ENCODE measurements at regions not wholly inside any gene's neighbourhood (a gene's known extent, or its start where the extent isn't known, plus 50 kb on each side); places are given as distances from the start of the nearest gene placed in this dataset.
"Not testable (repeated sequence)": the region's sequence is repeated elsewhere in the genome, so short reads cannot be mapped to it uniquely, and the experiment has no call there.

DNA sequence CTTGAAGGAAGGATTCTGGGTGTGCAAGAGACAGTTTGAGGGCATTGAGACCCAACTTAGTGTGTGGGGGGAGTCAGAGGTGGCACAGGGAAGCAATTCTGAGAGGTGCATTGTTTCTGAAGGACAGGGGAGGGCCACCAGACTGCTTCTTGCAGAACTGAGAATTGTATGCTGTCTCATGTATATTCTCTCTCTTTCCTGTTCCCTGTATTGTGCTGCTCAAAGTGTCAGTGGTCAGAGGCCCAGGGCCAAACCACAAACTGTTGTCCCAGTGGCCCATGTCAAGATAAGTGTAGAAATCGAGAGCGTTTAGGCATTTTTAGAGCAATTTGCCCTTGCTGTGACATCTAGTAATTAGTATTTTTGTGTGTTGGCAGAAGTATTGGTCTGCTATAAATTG lies 567.1 kb downstream of the EDEM1 start:
- no peak for DNase-seq (ENCODE audit: low spot score)

DNA sequence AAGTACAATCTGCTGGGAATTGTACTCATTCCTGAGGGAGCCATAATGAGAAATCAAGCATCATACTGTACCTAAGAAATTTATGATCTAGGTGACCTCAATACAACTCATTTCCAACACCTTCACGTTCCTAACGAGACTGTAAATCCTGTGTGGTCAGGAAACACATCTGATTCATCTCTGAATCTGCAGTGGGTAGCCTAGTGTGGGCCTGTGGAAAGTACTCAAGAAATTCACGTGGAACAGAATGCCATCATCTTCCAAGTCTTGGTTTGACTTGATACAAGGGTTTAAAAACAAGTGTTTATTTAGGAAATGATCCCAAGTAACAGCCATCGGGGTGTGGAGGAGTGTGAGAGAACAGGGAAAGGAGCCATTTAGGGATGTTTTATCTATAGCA lies 568.9 kb downstream of the EDEM1 start:
- DNase-seq (ENCODE audit: low spot score), result no peak

- DNase-seq (ENCODE audit: low spot score), result no peak
Measured at GRCh38 chr3:5757213-5757804, 569.8 kb downstream of the EDEM1 start.

DNA sequence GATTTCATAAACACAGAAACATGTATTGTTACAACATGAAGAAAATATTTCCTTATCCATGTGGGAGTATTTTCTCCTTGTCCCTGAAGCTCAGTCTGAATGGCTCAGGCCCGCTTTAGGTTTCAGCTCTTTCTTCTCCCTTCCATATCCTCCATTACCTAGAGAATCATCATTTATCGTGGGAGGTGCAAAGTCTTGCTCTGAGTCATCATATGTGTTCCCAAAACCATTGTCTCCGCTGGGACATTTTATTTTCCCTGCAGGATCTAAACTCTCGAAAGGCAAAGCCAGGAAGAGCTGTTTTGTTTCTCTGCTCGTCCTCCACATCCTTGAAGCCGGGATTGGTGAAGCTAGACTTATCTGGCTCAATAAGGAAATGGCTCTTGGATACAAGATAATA lies 571.2 kb downstream of the EDEM1 start:
- no peak for DNase-seq (ENCODE audit: low spot score)

DNA sequence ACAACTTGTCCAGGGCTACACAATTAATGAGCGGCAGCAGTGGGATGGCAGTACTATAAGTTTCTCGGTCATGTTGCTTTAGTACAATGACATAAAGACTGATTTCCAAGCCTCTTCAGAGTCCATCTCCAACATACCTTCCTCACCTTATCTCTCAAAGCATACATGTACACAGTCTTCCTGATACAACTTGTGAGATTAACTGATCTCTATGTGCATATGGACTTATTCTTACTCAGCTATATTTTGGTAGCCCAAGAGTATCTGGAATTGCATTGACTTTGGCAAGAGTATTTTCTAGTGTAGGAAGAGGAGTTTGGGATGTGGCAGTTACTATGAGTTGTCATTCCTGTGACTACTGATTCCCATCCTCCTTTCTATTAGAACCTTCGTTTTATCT lies 575.0 kb downstream of the EDEM1 start:
- no peak for DNase-seq (ENCODE audit: low spot score)

- DNase-seq (ENCODE audit: low spot score), result no peak
Measured at GRCh38 chr3:5766848-5767247, 579.3 kb downstream of the EDEM1 start.

GRCh38 chr3:5767304-5767703 lies 579.8 kb downstream of the EDEM1 start:
- no peak for DNase-seq (ENCODE audit: low spot score)

DNA sequence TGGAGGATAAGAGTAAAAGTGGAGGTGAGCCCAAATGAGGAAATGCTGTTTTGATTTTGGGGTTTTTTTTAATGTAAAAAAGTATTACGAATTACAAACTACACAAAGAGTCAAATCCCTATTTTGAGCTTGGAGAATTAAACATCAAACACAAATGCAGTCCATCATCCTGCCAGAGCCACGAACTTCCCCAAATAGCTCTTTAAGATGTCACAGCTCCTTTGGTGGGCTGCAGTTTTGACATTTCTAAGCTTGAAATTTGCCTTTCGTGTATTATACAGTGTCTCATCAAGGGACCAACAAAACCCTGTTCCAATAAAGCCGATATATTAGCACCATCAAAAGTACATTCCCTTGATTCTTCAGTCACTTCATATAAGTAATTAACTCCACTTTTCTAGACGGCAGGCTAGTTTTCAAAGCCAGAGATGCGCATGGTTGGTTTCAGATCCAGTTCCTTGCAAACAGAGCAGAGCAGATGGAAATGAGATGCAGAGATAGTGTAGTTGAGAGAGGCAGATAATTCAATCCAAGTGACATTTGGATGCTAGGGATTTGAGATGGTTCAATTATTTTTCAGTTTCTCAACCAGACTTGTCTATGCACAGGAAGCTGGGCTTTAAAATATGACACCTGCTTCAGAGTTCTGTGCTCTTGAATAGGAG lies 580.9 kb downstream of the EDEM1 start:
- DNase-seq (ENCODE audit: low spot score), result no peak

DNA sequence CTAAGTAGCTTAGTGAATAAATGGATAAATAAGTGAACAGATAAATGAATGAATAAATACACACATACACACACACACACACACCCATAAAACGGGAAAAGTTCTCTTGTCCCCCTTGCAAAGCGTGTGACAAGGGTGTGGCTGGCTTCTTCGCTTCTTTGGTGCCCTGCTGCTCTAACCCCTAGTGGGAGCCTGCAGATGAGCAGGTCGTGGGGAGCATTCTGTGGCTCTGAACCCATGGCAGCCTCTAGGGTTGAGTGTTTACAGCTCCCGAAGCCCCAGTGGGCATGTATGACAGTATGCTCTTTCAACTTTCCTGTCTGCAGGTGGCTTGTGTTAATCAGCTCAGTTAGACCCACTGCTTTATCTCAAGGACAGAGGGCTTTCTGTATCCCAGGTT lies 582.3 kb downstream of the EDEM1 start:
- DNase-seq (ENCODE audit: low spot score), result no peak

DNA sequence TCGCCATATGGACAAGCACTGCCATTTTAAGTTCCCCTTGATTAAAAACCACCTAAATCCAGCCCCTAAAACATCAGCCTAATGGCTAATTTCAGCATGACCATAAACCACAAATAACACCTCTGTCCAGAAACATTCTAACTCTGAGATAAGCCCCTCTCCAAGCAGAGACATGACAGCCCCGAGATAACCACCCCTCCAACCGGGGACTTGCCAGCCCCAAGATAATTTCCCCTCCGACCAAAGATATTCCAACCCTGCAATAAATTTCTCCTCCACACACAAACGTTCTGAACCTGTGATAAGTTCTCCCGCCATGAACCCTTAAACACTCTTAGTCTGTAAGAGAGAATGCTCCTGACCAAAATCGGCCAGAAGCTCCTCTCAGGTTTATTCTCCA lies 586.8 kb downstream of the EDEM1 start:
- no peak for DNase-seq (ENCODE audit: low spot score)

DNA sequence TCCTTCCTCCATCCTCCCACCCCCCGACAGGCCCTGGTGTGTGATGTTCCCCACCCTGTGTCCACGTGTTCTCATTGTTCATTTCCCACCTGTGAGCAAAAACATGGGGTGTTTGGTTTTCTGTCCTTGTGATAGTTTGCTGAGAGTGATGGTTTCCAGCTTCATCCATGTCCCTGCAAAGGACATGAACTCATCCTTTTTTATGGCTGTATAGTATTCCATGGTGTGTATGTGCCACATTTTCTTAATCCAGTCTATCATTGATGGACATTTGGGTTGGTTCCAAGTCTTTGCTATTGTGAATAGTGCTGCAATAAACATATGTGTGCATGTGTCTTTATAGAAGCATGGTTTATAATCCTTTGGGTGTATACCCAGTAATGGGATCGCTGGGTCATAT lies 587.6 kb downstream of the EDEM1 start:
- DNase-seq (ENCODE audit: low spot score), result not testable (repeated sequence)

- DNase-seq (ENCODE audit: low spot score), result no peak
Measured at GRCh38 chr3:5784690-5785089, 597.2 kb downstream of the EDEM1 start.

DNA sequence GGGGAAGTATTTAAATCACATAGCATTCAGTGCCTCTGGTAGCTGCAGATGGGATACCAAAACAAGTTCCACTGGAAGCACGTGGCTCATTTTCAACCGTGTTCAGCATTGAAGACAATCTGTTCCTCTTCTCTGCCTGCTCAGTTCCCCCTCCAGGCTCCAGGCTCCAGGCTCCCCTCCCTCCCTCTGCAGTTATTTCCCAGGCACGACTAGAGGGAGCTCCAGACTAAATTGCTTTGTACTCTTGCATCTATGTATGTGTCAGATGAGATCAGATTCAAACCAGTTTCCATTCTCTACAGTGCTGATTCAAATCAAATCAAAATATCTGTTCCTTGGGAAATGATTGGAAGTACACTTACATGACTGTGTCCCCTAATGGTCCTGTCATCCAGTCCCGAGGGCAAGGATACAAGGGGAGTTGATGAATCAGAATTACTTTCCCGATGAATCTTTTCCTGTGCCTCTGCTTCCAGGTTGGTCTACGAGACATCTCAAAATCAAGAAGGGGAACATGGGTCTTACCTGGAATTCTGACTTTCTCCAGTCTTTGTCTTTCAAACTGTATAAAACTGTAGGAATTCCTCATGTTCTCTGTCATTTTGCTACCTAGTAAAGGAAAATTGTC lies 600.5 kb downstream of the EDEM1 start:
- DNase-seq (ENCODE audit: low spot score), result peak; percentile 61

- no peak for DNase-seq (ENCODE audit: low spot score)
Measured at GRCh38 chr3:5788496-5788895, 601.0 kb downstream of the EDEM1 start.

DNA sequence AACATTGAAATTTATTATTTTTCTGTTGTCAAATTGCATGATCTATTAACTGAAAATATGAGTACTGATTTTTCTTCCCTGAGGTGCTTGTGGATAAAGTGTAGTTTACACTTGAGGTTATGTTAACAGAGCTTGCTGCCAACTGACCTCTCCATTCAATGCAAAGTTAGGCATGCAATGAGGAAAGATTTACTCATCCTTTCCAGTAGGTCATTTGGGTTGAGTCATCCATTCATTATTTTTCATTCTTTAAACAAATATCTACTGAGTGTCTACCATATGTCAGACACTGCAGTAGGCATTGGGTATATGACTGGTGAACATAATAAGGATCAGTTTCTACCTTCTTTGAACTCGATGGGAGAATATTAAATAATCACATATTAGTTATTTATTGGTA lies 604.1 kb downstream of the EDEM1 start:
- no peak for DNase-seq (ENCODE audit: low spot score)

GRCh38 chr3:5796541-5796940 lies 609.0 kb downstream of the EDEM1 start:
- DNase-seq (ENCODE audit: low spot score), result no peak

DNA sequence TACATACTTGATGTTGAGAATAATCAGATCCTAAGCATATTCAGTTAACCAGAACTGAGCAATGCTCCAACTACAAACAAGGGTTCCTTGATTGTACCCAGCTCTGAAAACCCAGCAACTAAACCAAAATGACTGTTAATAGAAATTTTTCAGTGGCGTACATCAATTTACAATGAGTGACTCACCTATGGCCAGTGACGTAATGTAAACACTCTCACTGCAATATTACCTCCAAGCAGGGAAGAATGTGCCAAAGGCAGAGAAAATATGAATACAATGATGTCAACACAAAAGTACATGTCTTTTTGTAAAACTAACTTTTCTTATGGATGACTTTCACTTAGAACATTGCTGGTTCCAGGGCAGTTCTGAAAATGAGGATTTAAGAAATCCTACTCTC lies 611.3 kb downstream of the EDEM1 start:
- DNase-seq (ENCODE audit: low spot score), result no peak

DNA sequence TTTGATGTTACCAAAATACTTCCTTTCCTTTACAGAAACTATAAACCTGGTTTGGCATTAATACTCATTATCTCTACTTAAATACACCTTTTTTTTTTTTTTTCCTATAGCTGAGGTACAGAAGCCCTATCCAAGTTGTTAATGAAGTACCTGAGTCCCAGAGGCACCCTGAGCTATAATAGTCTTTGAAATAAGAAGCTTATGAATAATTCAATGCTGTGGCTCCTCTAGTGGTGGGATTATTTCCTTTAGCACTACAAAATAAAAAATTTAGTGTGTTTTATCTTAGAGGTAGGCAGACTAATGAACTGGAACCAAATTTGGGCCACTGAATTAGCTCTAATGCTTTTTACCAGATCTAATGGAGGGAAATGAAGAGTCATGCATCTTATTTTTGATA lies 611.9 kb downstream of the EDEM1 start:
- DNase-seq (ENCODE audit: low spot score), result no peak

GRCh38 chr3:5800965-5801364 lies 613.5 kb downstream of the EDEM1 start:
- DNase-seq (ENCODE audit: low spot score), result no peak

DNA sequence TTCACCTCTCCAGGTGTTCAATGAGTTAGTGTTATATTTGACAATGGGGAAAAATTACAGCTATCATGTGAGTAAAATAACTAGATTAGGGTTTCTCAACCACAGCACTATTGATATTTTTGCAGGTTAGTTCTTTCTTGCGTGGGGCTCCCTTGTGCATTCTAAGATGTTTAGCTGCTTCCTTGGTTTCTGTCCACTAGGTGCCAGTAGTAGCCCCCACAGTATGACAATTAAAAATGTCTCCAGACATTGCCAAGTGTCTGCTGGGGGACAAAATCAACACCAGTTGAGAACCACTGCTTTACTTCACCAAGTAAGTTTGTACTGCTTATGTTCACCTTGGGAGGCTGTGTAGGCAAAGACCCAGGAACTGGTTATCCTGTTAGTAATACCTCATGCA lies 618.7 kb downstream of the EDEM1 start:
- no peak for DNase-seq (ENCODE audit: low spot score)

GRCh38 chr3:5809586-5810246 lies 622.2 kb downstream of the EDEM1 start:
- no peak for DNase-seq (ENCODE audit: low spot score)

- no peak for DNase-seq (ENCODE audit: low spot score)
Measured at GRCh38 chr3:5811016-5811415, 623.5 kb downstream of the EDEM1 start.

DNA sequence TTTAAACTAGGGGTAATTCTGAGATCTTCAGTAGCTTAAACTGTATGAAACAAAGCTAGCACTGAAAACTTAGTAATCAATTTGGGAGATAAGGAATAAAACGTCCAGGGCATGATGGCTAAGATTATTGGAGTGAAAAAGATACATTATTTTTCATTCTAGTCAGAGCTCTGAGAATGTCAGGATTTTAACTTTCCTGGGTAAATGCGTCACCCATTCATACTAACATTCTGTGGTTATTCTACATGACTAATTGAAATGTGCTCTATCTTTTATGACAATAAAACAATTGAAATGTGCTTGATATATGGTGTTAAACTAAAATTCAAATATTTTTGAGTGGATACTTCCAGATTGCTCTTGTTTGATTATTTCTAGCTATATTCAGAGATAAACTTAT lies 626.0 kb downstream of the EDEM1 start:
- DNase-seq (ENCODE audit: low spot score), result no peak

Data from ecto neural progenitor cell (in vitro differentiated cells).